LNCAP (cell line): ENCODE measurements at regions not wholly inside any gene's neighbourhood (a gene's known extent, or its start where the extent isn't known, plus 50 kb on each side); places are given as distances from the start of the nearest gene placed in this dataset.

Experiments
- TF ChIP-seq, protein P1 (sequence below): fragments of 450-650 bp; IDR thresholded peaks from 2 replicates; pipeline ENCODE4 v1.5.1; 2017; ENCODE audit warnings: mild to moderate bottlenecking

GRCh38 chr22:48838846-48839730 is 988.6 kb downstream of the BRD1 start:
- TF ChIP-seq, protein P1, sequence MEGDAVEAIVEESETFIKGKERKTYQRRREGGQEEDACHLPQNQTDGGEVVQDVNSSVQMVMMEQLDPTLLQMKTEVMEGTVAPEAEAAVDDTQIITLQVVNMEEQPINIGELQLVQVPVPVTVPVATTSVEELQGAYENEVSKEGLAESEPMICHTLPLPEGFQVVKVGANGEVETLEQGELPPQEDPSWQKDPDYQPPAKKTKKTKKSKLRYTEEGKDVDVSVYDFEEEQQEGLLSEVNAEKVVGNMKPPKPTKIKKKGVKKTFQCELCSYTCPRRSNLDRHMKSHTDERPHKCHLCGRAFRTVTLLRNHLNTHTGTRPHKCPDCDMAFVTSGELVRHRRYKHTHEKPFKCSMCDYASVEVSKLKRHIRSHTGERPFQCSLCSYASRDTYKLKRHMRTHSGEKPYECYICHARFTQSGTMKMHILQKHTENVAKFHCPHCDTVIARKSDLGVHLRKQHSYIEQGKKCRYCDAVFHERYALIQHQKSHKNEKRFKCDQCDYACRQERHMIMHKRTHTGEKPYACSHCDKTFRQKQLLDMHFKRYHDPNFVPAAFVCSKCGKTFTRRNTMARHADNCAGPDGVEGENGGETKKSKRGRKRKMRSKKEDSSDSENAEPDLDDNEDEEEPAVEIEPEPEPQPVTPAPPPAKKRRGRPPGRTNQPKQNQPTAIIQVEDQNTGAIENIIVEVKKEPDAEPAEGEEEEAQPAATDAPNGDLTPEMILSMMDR: no peak

- TF ChIP-seq, protein P1: no peak
Measured at GRCh38 chr22:48838376-48838775, 989.3 kb downstream of the BRD1 start.

GRCh38 chr22:48837341-48837935 is 990.2 kb downstream of the BRD1 start:
- TF ChIP-seq, protein P1: no peak

GRCh38 chr22:48836673-48837340 is 990.9 kb downstream of the BRD1 start:
- TF ChIP-seq, protein P1: no peak

DNA sequence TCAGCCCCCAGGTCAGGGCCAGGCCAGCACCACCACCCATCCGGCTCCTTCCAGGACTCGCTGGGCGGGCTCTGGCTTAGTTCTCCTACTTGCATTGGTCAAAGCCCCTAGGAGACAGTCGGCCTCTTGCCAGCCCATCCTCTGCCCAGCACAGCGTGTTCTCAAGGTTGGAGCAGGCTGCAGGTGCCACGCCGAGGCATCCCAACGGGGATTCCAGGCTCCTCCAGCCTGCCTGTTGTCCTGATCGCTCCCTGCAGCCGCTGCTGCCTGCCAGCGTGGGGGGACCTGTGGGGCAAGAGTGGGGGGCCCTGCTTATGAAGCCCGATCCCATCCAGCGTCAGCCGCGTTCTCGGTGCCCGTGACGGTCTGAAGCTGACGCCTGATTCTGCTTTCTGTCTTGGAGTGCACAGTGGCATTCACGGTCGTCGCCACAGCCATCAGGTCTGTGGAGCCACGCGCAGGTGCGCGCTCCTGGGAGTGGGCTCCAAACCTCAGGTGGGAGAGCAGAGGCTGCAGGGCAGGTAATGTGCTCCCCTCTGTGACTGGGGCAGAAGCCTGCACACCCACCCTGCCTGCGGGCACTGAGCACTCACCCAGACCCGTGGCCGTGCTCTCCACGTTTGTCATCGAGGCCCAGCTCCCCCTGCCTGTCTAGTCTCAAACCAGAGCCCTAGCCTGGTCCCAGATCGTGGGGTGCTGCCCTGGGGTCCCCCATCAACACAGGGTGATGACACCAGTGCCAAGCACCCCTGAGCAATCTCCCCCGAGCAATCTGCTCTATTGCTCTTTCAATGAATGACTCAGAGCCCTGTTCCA is 991.6 kb downstream of the BRD1 start:
- TF ChIP-seq, protein P1: no peak

- TF ChIP-seq, protein P1: no peak
Measured at GRCh38 chr22:48835364-48835763, 992.3 kb downstream of the BRD1 start.

- TF ChIP-seq, protein P1: no peak
Measured at GRCh38 chr22:48834404-48834803, 993.3 kb downstream of the BRD1 start.
